Neural cell (in vitro differentiated cells): ENCODE measurements at regions not wholly inside any gene's neighbourhood (a gene's known extent, or its start where the extent isn't known, plus 50 kb on each side); places are given as distances from the start of the nearest gene placed in this dataset.
"Not testable (repeated sequence)": the region's sequence is repeated elsewhere in the genome, so short reads cannot be mapped to it uniquely, and the experiment has no call there.

Source experiments
- H2AFZ ChIP-seq: fragments of 200-600, 300-800 bp; sonication (generic), shearing (Covaris generic); 2 replicates; pipeline ENCODE4 v1.6.0; 2014; ENCODE audit warnings: low read depth, mild to moderate bottlenecking, antibody characterized with exemption, low read length, moderate library complexity
- H3F3A ChIP-seq: fragments of 200-600 bp; shearing (Covaris generic); 2 replicates; pipeline ENCODE4 v1.6.1; 2016; ENCODE audit warnings: mild to moderate bottlenecking, moderate library complexity, mixed read lengths, antibody characterized with exemption, low read length; ENCODE audit not compliant: insufficient read depth, poor library complexity, severe bottlenecking
- H3K27ac ChIP-seq: fragments of 200-600, 300-800 bp; sonication (generic), shearing (Covaris generic); 2 replicates; pipeline ENCODE4 v1.5.1; 2014; ENCODE audit warnings: mild to moderate bottlenecking, low read length, moderate library complexity
- H3K27me3 ChIP-seq: fragments of 300-800, 200-600 bp; sonication (generic), shearing (Covaris generic); 2 replicates; pipeline ENCODE4 v1.6.0; 2014; ENCODE audit warnings: mild to moderate bottlenecking, low read depth, low read length, moderate library complexity; ENCODE audit not compliant: insufficient read depth
- H3K36me3 ChIP-seq: fragments of 300-800, 200-600 bp; sonication (generic), shearing (Covaris generic); 2 replicates; pipeline ENCODE4 v1.5.1; 2014; ENCODE audit warnings: mild to moderate bottlenecking, antibody characterized with exemption, low read length, moderate library complexity; ENCODE audit not compliant: insufficient read depth
- H3K4me2 ChIP-seq: fragments of 300-800, 200-600 bp; sonication (generic), shearing (Covaris generic); 2 replicates; pipeline ENCODE4 v1.6.0; 2014; ENCODE audit warnings: mild to moderate bottlenecking, low read length
- H3K4me3 ChIP-seq: fragments of 300-800, 200-600 bp; sonication (generic), shearing (Covaris generic); 2 replicates; pipeline ENCODE4 v1.5.1; 2014; ENCODE audit warnings: mild to moderate bottlenecking, low read length, moderate library complexity
- H3K79me2 ChIP-seq: fragments of 200-600 bp; shearing (Covaris generic); replicated peaks from 2 replicates; pipeline ENCODE4 v1.6.0; 2014; ENCODE audit warnings: mild to moderate bottlenecking, low read length, moderate library complexity; ENCODE audit not compliant: insufficient read depth
- H3K9ac ChIP-seq: fragments of 300-800, 200-600 bp; sonication (generic), shearing (Covaris generic); 2 replicates; pipeline ENCODE4 v1.6.1; 2016; ENCODE audit warnings: mild to moderate bottlenecking, low read length, mixed read lengths
- H3K9me2 ChIP-seq: fragments of 200-600 bp; shearing (Covaris generic); 2 replicates; pipeline ENCODE4 v1.6.1; 2016; ENCODE audit warnings: mild to moderate bottlenecking, low read length, mixed read lengths; ENCODE audit not compliant: insufficient read depth
- H3K9me3 ChIP-seq: fragments of 200-600, 300-800 bp; sonication (generic), shearing (Covaris generic); 2 replicates; pipeline ENCODE4 v1.6.1; 2016; ENCODE audit warnings: mild to moderate bottlenecking, mixed run types, low read length, moderate library complexity, mixed read lengths
- H4K20me1 ChIP-seq: fragments of 200-600 bp; shearing (Covaris generic); 2 replicates; pipeline ENCODE4 v1.6.1; 2016; ENCODE audit warnings: mild to moderate bottlenecking, mixed run types; ENCODE audit not compliant: insufficient read depth
- CTCF ChIP-seq: fragments of 450-650 bp; IDR thresholded peaks from 2 replicates; pipeline ENCODE4 v1.5.1; 2014; ENCODE audit warnings: antibody characterized with exemption, mild to moderate bottlenecking, moderate library complexity; ENCODE audit not compliant: poor library complexity, severe bottlenecking
- EP300 ChIP-seq: fragments of 450-650 bp; conservative IDR thresholded peaks from 2 replicates; pipeline ENCODE4 v1.6.1; 2014; ENCODE audit warnings: antibody characterized with exemption, mild to moderate bottlenecking, moderate library complexity; ENCODE audit not compliant: poor library complexity, severe bottlenecking
- EZH2 ChIP-seq: fragments of 200-600, 300-800 bp; shearing (Covaris generic), sonication (generic); IDR thresholded peaks from 2 replicates; pipeline ENCODE4 v1.6.1; 2014; ENCODE audit warnings: antibody characterized with exemption, low read length, borderline replicate concordance, mild to moderate bottlenecking; ENCODE audit not compliant: insufficient read depth, poor library complexity, severe bottlenecking
- MXI1 ChIP-seq: fragments of 450-650 bp; conservative IDR thresholded peaks from 2 replicates; pipeline ENCODE4 v1.6.1; 2014; ENCODE audit warnings: antibody characterized with exemption, mild to moderate bottlenecking; ENCODE audit not compliant: poor library complexity, severe bottlenecking
- POLR2AphosphoS5 ChIP-seq: IDR thresholded peaks from 2 replicates; pipeline ENCODE4 v1.6.1; 2012
- RAD21 ChIP-seq: fragments of 450-650 bp; conservative IDR thresholded peaks from 2 replicates; pipeline ENCODE4 v1.6.1; 2014; ENCODE audit warnings: antibody characterized with exemption, mild to moderate bottlenecking, moderate library complexity
- SMC3 ChIP-seq: fragments of 450-650 bp; conservative IDR thresholded peaks from 2 replicates; pipeline ENCODE4 v1.6.1; 2014; ENCODE audit warnings: antibody characterized with exemption, mild to moderate bottlenecking, moderate library complexity; ENCODE audit not compliant: poor library complexity
- TAF1 ChIP-seq: IDR thresholded peaks from 2 replicates; pipeline ENCODE4 v1.6.1; 2012; ENCODE audit warnings: low read depth
- TF ChIP-seq, protein P1 (sequence below): IDR thresholded peaks from 2 replicates; pipeline ENCODE4 v1.6.1; 2012; ENCODE audit warnings: borderline replicate concordance

DNA sequence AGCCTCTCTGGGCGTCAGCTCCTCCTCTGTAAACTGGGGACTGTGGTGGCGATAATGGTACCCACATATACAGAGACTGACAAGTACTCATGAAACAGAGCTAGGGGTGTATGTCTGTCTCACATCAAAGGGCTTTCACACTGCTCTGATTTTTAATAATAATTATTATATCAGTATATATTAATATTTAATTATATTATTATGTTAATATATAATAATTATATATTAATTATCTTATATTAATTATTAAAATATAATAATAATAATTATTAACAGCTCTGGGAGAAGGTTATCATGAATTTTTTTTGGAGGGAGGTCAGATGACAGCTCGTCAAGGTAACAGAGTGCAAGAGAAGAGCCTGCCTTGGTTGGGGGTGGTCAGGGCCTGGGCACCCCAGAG, 173.6 kb downstream of the NRN1 start:
- no peaks in the 10 kb centered on the region for H3F3A ChIP-seq
- no peak overlapping the region for H2AFZ ChIP-seq
- no peaks in the 10 kb centered on the region for H4K20me1 ChIP-seq
- no peaks in the 10 kb centered on the region for H3K79me2 ChIP-seq
- no peak overlapping the region for H3K4me3 ChIP-seq
- H3K27me3 ChIP-seq = no peaks in the 10 kb centered on the region
- no peaks in the 10 kb centered on the region for H3K9me2 ChIP-seq
- no peak overlapping the region for H3K9ac ChIP-seq
- H3K27ac ChIP-seq = no peak overlapping the region
- no peaks in the 10 kb centered on the region for H3K9me3 ChIP-seq
- TF ChIP-seq MXI1 (no peak), EP300 (no peak), POLR2AphosphoS5 (no peak), SMC3 (no peak), TAF1 (no peak), EZH2 (no peak), CTCF (no peak), RAD21 (no peak)
- TF ChIP-seq, protein P1, sequence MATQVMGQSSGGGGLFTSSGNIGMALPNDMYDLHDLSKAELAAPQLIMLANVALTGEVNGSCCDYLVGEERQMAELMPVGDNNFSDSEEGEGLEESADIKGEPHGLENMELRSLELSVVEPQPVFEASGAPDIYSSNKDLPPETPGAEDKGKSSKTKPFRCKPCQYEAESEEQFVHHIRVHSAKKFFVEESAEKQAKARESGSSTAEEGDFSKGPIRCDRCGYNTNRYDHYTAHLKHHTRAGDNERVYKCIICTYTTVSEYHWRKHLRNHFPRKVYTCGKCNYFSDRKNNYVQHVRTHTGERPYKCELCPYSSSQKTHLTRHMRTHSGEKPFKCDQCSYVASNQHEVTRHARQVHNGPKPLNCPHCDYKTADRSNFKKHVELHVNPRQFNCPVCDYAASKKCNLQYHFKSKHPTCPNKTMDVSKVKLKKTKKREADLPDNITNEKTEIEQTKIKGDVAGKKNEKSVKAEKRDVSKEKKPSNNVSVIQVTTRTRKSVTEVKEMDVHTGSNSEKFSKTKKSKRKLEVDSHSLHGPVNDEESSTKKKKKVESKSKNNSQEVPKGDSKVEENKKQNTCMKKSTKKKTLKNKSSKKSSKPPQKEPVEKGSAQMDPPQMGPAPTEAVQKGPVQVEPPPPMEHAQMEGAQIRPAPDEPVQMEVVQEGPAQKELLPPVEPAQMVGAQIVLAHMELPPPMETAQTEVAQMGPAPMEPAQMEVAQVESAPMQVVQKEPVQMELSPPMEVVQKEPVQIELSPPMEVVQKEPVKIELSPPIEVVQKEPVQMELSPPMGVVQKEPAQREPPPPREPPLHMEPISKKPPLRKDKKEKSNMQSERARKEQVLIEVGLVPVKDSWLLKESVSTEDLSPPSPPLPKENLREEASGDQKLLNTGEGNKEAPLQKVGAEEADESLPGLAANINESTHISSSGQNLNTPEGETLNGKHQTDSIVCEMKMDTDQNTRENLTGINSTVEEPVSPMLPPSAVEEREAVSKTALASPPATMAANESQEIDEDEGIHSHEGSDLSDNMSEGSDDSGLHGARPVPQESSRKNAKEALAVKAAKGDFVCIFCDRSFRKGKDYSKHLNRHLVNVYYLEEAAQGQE = no peak
- no peaks in the 10 kb centered on the region for H3K36me3 ChIP-seq
- H3K4me2 ChIP-seq = no peak overlapping the region

- H3K27ac ChIP-seq = no peak overlapping the region
- H4K20me1 ChIP-seq = no peaks in the 10 kb centered on the region
- H3K9me3 ChIP-seq = no peaks in the 10 kb centered on the region
- no peaks in the 10 kb centered on the region for H3K9me2 ChIP-seq
- no peak for TF ChIP-seq EP300
- TF ChIP-seq, protein P1 = no peak
- no peak for TF ChIP-seq POLR2AphosphoS5
- no peak for TF ChIP-seq SMC3
- no peak for TF ChIP-seq CTCF
- no peak for TF ChIP-seq RAD21
- TF ChIP-seq MXI1 = no peak
- TF ChIP-seq EZH2 = no peak
- TF ChIP-seq TAF1 = no peak
- H3K79me2 ChIP-seq = no peaks in the 10 kb centered on the region
- no peak overlapping the region for H3K4me3 ChIP-seq
- H3F3A ChIP-seq = no peaks in the 10 kb centered on the region
- H3K4me2 ChIP-seq = no peak overlapping the region
- no peaks in the 10 kb centered on the region for H3K36me3 ChIP-seq
- no peak overlapping the region for H3K9ac ChIP-seq
- H2AFZ ChIP-seq = no peak overlapping the region
- H3K27me3 ChIP-seq = no peaks in the 10 kb centered on the region
Measured at GRCh38 chr6:5832668-5833067, 174.1 kb downstream of the NRN1 start.

DNA sequence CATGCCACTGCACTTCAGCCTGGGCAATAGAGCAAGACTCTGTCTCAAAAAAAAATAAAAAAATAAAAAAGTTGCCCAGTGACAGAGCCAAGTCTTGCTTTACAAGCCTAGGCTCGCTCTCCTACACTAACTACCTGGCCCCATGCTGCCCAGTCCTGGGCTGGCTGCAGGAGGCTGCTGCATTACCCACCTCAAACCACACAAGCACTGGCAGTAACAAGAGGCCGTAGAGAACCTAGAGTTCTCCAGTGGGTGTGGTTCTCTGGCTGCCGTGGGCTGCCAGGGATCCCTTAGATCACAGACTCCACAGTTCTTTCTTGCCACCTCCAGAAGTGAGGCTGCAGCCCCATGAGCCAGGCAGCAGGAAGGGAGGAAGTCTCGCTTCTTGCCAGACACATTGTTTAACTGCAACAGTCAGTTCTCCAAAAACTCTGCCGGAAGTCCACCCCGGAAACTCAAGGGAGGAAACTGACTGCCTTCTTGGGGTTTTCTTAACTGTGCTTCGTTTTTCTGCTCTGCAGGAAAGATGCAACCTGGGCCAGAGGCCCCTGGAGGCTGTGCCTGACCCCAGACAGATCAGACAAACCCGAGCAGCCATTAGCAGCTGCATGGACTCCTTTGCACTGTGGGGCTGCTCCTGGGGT, 175.4 kb downstream of the NRN1 start:
- not testable (repeated sequence) for H3F3A ChIP-seq, H3K27me3 ChIP-seq, H3K4me3 ChIP-seq, H3K4me2 ChIP-seq, H3K79me2 ChIP-seq, H2AFZ ChIP-seq, H3K27ac ChIP-seq, H3K36me3 ChIP-seq, H3K9ac ChIP-seq, H4K20me1 ChIP-seq, H3K9me3 ChIP-seq, H3K9me2 ChIP-seq
